Endothelial cell of umbilical vein (primary cell): ENCODE measurements at regions not wholly inside any gene's neighbourhood (a gene's known extent, or its start where the extent isn't known, plus 50 kb on each side); places are given as distances from the start of the nearest gene placed in this dataset.
"Not testable (repeated sequence)": the region's sequence is repeated elsewhere in the genome, so short reads cannot be mapped to it uniquely, and the experiment has no call there.

Experiments used
- BruUV-seq: library from RNA; stranded (reverse); fragments of 400-500 nt; replicated peaks from 2 replicates; lab custom pipeline; 2021; lab: Mats Ljungman, UMichigan
- CTCF ChIA-PET: fragments of 300-600, 350-600 bp; sonication (Branson Sonifier 250); formaldehyde crosslinking; loops from one replicate; lab custom pipeline; 2021; ENCODE audit warnings: antibody characterized with exemption, inconsistent platforms; lab: Charles Lee
- POLR2A ChIA-PET: fragments of 300-600, 350-600 bp; sonication (Branson Sonifier 250); formaldehyde crosslinking; loops from one replicate; lab custom pipeline; 2021; ENCODE audit warnings: antibody characterized with exemption, inconsistent platforms; lab: Charles Lee
- DNase-seq: peaks from one replicate; pipeline ENCODE4 v3.0.0-alpha.2; 2011; ENCODE audit warnings: low read depth, low spot score
- FAIRE-seq: peaks from 2 replicates; lab custom pipeline; 2011; peaks lifted over from hg19 to GRCh38; lab: Jason Lieb, UNC
- H2AFZ ChIP-seq: 2 replicates; pipeline ENCODE4 v1.6.0; 2012; ENCODE audit warnings: low read depth, low read length, control low read depth, inconsistent platforms
- H3K27ac ChIP-seq: 2 replicates; pipeline ENCODE4 v1.5.1; 2011; ENCODE audit warnings: low read depth, mild to moderate bottlenecking, control low read depth, low read length, moderate library complexity; ENCODE audit not compliant: insufficient read depth
- H3K27me3 ChIP-seq, 2 experiments: 2 replicates each; pipeline versions ENCODE4 v1.6.0 to v1.6.1; 2011; ENCODE audit warnings: low read length in 2 of 2, mixed read lengths in 1 of 2; ENCODE audit not compliant: control insufficient read depth in 2 of 2, insufficient read depth in 2 of 2
- H3K36me3 ChIP-seq, 2 experiments: 2 replicates in 1 of 2; 3 replicates in 1 of 2; pipeline ENCODE4 v1.5.1; 2011; ENCODE audit warnings: low read length in 2 of 2, mild to moderate bottlenecking in 1 of 2, moderate library complexity in 1 of 2; ENCODE audit not compliant: control insufficient read depth in 2 of 2, insufficient read depth in 2 of 2; ENCODE audit errors: extremely low read depth in 1 of 2
- H3K4me1 ChIP-seq: 3 replicates; pipeline ENCODE4 v1.5.1; 2011; ENCODE audit warnings: mild to moderate bottlenecking, low read length; ENCODE audit not compliant: control insufficient read depth, insufficient read depth; ENCODE audit errors: extremely low read depth
- H3K4me2 ChIP-seq: 2 replicates; pipeline ENCODE4 v1.6.1; 2011; ENCODE audit warnings: low read length, control low read depth, mixed read lengths; ENCODE audit not compliant: insufficient read depth
- H3K4me3 ChIP-seq, 3 experiments: fragments of 200-600 bp in 1 of 3; sonication (generic), shearing (Covaris generic) in 1 of 3; replicated peaks in 1 of 3; 2 replicates each; pipeline ENCODE4 v1.5.1; 2011 to 2016; ENCODE audit warnings: control low read depth in 3 of 3, low read length in 3 of 3, mild to moderate bottlenecking in 2 of 3, inconsistent platforms in 1 of 3, low read depth in 1 of 3, moderate library complexity in 1 of 3; ENCODE audit not compliant: insufficient read depth in 1 of 3
- H3K79me2 ChIP-seq: 2 replicates; pipeline ENCODE4 v1.6.0; 2012; ENCODE audit warnings: low read length, inconsistent platforms; ENCODE audit not compliant: control insufficient read depth, insufficient read depth
- H3K9ac ChIP-seq: replicated peaks from 2 replicates; pipeline ENCODE3; 2011; ENCODE audit warnings: low read length, control low read depth; ENCODE audit not compliant: insufficient read depth; ENCODE audit errors: extremely low read depth
- H3K9me1 ChIP-seq: replicated peaks from 3 replicates; pipeline ENCODE4 v1.6.0; 2011; ENCODE audit warnings: mild to moderate bottlenecking, low read length; ENCODE audit not compliant: control insufficient read depth, insufficient read depth; ENCODE audit errors: extremely low read depth
- H3K9me3 ChIP-seq: replicated peaks from 2 replicates; pipeline ENCODE4 v1.5.1; 2012; ENCODE audit warnings: low read length, inconsistent platforms; ENCODE audit not compliant: control insufficient read depth, insufficient read depth
- H4K20me1 ChIP-seq: replicated peaks from 2 replicates; pipeline ENCODE3; 2011; ENCODE audit warnings: mild to moderate bottlenecking, low read length; ENCODE audit not compliant: control insufficient read depth, insufficient read depth; ENCODE audit errors: extremely low read depth
- GATA2 ChIP-seq: IDR thresholded peaks from 2 replicates; pipeline ENCODE4 v1.7.0; 2011; ENCODE audit warnings: low read depth, mild to moderate bottlenecking, moderate library complexity, mixed read lengths, low read length; ENCODE audit not compliant: insufficient read length, insufficient read depth
- JUN ChIP-seq: IDR thresholded peaks from 2 replicates; pipeline ENCODE4 v1.6.1; 2011; ENCODE audit warnings: borderline replicate concordance, low read depth; ENCODE audit not compliant: insufficient read length, insufficient read depth
- MYC ChIP-seq: IDR thresholded peaks from one replicate; pipeline ENCODE4 v1.6.1; 2011; ENCODE audit warnings: mild to moderate bottlenecking, low read depth, low read length
- POLR2A ChIP-seq: IDR thresholded peaks from 2 replicates; pipeline ENCODE4 v1.6.1; 2012; ENCODE audit warnings: low read depth, mild to moderate bottlenecking, control low read depth, low read length
- dilution Hi-C: fragments of 300-500 bp; cut with MboI; formaldehyde crosslinking; loops from one replicate; pipeline ENCODE4 v1.15.0; 2019; ENCODE audit warnings: low sequenced_read_pairs; ENCODE audit not compliant: extremely low pct_ligation_motif_present
- intact Hi-C: fragments of 100-400 bp; cut with micrococcal nuclease; formaldehyde crosslinking; loops from one replicate; pipeline ENCODE4 v1.10.0; 2022

GRCh38 chr7:53358269-53358668 is 322.8 kb downstream of the POM121L12 start:
- CTCF ChIA-PET: no interaction called here
- TF ChIP-seq JUN: no peak
- no peak for TF ChIP-seq GATA2
- intact Hi-C loops (no loop called here), dilution Hi-C loops (no loop called here)
- no peak overlapping the region for H3K4me3 ChIP-seq
- H4K20me1 ChIP-seq: no peaks in the 10 kb centered on the region
- no peaks in the 10 kb centered on the region for H3K36me3 ChIP-seq
- no peak for DNase-seq
- no peak overlapping the region for H2AFZ ChIP-seq
- no peak overlapping the region for H3K9ac ChIP-seq
- H3K27me3 ChIP-seq: no peaks in the 10 kb centered on the region
- no peak for FAIRE-seq
- H3K79me2 ChIP-seq: no peaks in the 10 kb centered on the region
- BruUV-seq: no TSS peak
- no peak overlapping the region for H3K4me2 ChIP-seq
- POLR2A ChIA-PET: no interaction called here
- H3K4me1 ChIP-seq: no peaks in the 10 kb centered on the region
- H3K27ac ChIP-seq: no peak overlapping the region
- H3K9me3 ChIP-seq: no peaks in the 10 kb centered on the region
- no peaks in the 10 kb centered on the region for H3K9me1 ChIP-seq

DNA sequence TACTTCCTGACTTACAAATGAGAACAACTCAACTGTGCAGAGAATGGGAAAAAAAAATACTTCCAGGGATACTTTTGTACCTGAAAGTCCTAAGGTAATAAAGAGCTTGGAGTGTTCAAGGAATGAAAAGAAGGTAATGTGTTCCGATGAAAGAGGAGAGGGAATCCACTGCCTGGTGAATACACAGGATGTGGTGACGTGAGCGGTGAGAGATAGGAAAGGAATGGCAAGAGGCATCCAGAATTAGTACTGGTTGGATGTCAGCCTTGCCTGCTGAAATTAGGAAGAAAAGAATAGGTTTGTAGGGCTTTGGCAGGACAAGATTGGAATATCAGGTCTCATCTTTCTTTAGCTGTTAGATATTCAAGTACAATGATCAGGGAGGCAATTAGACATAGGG is 347.7 kb downstream of the POM121L12 start:
- Histone ChIP-seq H3K4me2 (no peak overlapping the region), H3K4me3 (no peak overlapping the region), H3K79me2 (no peaks in the 10 kb centered on the region), H4K20me1 (no peaks in the 10 kb centered on the region), H3K27ac (no peak overlapping the region), H3K36me3 (no peaks in the 10 kb centered on the region), H3K27me3 (no peaks in the 10 kb centered on the region), H3K9ac (no peak overlapping the region), H3K9me1 (no peaks in the 10 kb centered on the region), H2AFZ (no peak overlapping the region), H3K4me1 (no peaks in the 10 kb centered on the region), H3K9me3 (no peaks in the 10 kb centered on the region)
- DNase-seq (no peak), FAIRE-seq (no peak)
- dilution Hi-C loops: no loop called here
- TF ChIP-seq POLR2A (no peak), GATA2 (no peak), MYC (no peak)
- ChIA-PET POLR2A (no interaction called here), CTCF (interaction anchor here (1.1 kb wide), 1 partner anchor 9 kb away, joined by 3 read pairs; no protein-coding TSS in a partner anchor)
- no TSS peak for BruUV-seq
- intact Hi-C loops: no loop called here

DNA sequence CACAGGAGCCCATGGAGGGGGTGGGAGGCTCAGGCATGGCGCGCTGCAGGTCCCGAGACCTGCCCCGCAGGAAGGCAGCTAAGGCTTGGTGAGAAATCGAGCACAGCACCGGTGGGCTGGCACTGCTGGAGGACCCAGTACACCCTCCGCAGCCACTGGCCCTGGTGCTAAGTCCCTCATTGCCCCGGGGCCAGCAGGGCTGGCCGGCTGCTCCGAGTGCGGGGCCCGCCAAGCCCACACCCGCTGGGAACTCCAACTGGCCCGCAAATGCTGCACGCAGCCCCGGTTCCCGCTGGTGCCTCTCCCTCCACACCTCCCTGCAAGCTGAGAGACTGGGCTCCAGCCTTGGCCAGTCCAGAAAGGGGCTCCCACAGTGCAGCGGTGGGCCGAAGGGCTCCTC is 349.8 kb downstream of the POM121L12 start:
- CTCF ChIA-PET: not testable (repeated sequence)

More for the DNA sequence above, 349.8 kb downstream of the POM121L12 start:
- dilution Hi-C loops, H4K20me1 ChIP-seq, FAIRE-seq, H3K9me1 ChIP-seq, POLR2A ChIA-PET, H3K4me1 ChIP-seq, H3K27me3 ChIP-seq, H3K9me3 ChIP-seq, DNase-seq, H3K4me2 ChIP-seq, H3K36me3 ChIP-seq, H2AFZ ChIP-seq, H3K4me3 ChIP-seq, intact Hi-C loops, H3K9ac ChIP-seq, H3K27ac ChIP-seq, BruUV-seq, H3K79me2 ChIP-seq: not testable (repeated sequence)
